ENCODE measurements at regions not wholly inside any gene's neighbourhood (a gene's known extent, or its start where the extent isn't known, plus 50 kb on each side); places are given as distances from the start of the nearest gene placed in this dataset.

- no peak overlapping the region for H3K4me3 ChIP-seq (ENCODE audit: low read depth, low read length)
- Mint-ChIP-seq H3K27ac (ENCODE audit: unreplicated experiment) (no peak overlapping the region), H3K4me1 (ENCODE audit: low read depth, unreplicated experiment) (no peaks in the 10 kb centered on the region), H3K4me3 (ENCODE audit: unreplicated experiment) (peak overlapping the region; percentile 40), H3K9me3 (ENCODE audit: unreplicated experiment) (no peaks in the 10 kb centered on the region), H3K36me3 (ENCODE audit: insufficient read depth, unreplicated experiment) (no peaks in the 10 kb centered on the region), H3K27me3 (ENCODE audit: insufficient read depth, unreplicated experiment) (peaks cover 18% of the 10 kb centered on the region)
- POLR2A ChIA-PET = no interaction called here
- H3K36me3 ChIP-seq (ENCODE audit: control insufficient read depth, insufficient read depth, low read length) = no peaks in the 10 kb centered on the region
- BruUV-seq (replicated peaks) = no TSS peak
- intact Hi-C loops (cut with micrococcal nuclease; ENCODE audit: unreplicated experiment) = no loop called here
- TF ChIP-seq CTCF (IDR thresholded peaks at IDR 0.05; ENCODE audit: insufficient read depth in 1 of 2, low read depth in 1 of 2, low read length in 1 of 2, severe bottlenecking in 1 of 2, unreplicated experiment in 1 of 2) = no peak
- peak in 1 of 2 experiments; percentile 43 for DNase-seq
- CTCF ChIA-PET = interaction anchor here (0.6 to 1.1 kb wide), 3 partner anchors 8 to 72 kb away, joined by 3 to 4 read pairs (median 3); no protein-coding TSS in a partner anchor
- no peaks in the 10 kb centered on the region for H3K4me1 ChIP-seq
- no peaks in the 10 kb centered on the region for H3K9me3 ChIP-seq
- H3K27me3 ChIP-seq (replicated peaks; ENCODE audit: control insufficient read depth, insufficient read depth, low read length) = no peaks in the 10 kb centered on the region
Observed at GRCh38 chr5:1652873-1653697, 129.3 kb upstream of the LPCAT1 start.

- intact Hi-C loops (cut with micrococcal nuclease; ENCODE audit: unreplicated experiment) = no loop called here
- Histone ChIP-seq H3K27me3 (replicated peaks; ENCODE audit: control insufficient read depth, insufficient read depth, low read length) (no peaks in the 10 kb centered on the region), H3K9me3 (no peaks in the 10 kb centered on the region), H3K4me1 (no peaks in the 10 kb centered on the region), H3K36me3 (ENCODE audit: control insufficient read depth, insufficient read depth, low read length) (no peaks in the 10 kb centered on the region), H3K4me3 (ENCODE audit: low read depth, low read length) (no peak overlapping the region)
- DNase-seq = no peak
- Mint-ChIP-seq H3K27ac (ENCODE audit: unreplicated experiment) (no peak overlapping the region), H3K4me3 (ENCODE audit: unreplicated experiment) (no peak overlapping the region), H3K4me1 (ENCODE audit: low read depth, unreplicated experiment) (no peaks in the 10 kb centered on the region), H3K9me3 (ENCODE audit: unreplicated experiment) (no peaks in the 10 kb centered on the region), H3K36me3 (ENCODE audit: insufficient read depth, unreplicated experiment) (no peaks in the 10 kb centered on the region), H3K27me3 (ENCODE audit: insufficient read depth, unreplicated experiment) (peaks cover 13% of the 10 kb centered on the region)
- POLR2A ChIA-PET = no interaction called here
- BruUV-seq (replicated peaks) = no TSS peak
- TF ChIP-seq CTCF (IDR thresholded peaks at IDR 0.05; ENCODE audit: insufficient read depth in 1 of 2, low read depth in 1 of 2, low read length in 1 of 2, severe bottlenecking in 1 of 2, unreplicated experiment in 1 of 2) = no peak
- CTCF ChIA-PET = interaction anchor here (0.6 to 0.8 kb wide), 2 partner anchors 7 to 9 kb away, joined by 3 read pairs; no protein-coding TSS in a partner anchor
Observed at GRCh38 chr5:1651971-1652872, 128.5 kb upstream of the LPCAT1 start.

- POLR2A ChIA-PET = no interaction called here
- no peak for DNase-seq
- H3K9me3 ChIP-seq = no peaks in the 10 kb centered on the region
- no peak overlapping the region for H3K4me3 Mint-ChIP-seq (ENCODE audit: unreplicated experiment)
- H3K4me1 Mint-ChIP-seq (ENCODE audit: low read depth, unreplicated experiment) = no peaks in the 10 kb centered on the region
- intact Hi-C loops (cut with micrococcal nuclease; ENCODE audit: unreplicated experiment) = no loop called here
- no peaks in the 10 kb centered on the region for H3K9me3 Mint-ChIP-seq (ENCODE audit: unreplicated experiment)
- H3K27me3 ChIP-seq (replicated peaks; ENCODE audit: control insufficient read depth, insufficient read depth, low read length) = no peaks in the 10 kb centered on the region
- no peak overlapping the region for H3K27ac Mint-ChIP-seq (ENCODE audit: unreplicated experiment)
- H3K4me3 ChIP-seq (ENCODE audit: low read depth, low read length) = no peak overlapping the region
- BruUV-seq (replicated peaks) = no TSS peak
- peaks cover 7% of the 10 kb centered on the region for H3K27me3 Mint-ChIP-seq (ENCODE audit: insufficient read depth, unreplicated experiment)
- no peaks in the 10 kb centered on the region for H3K36me3 Mint-ChIP-seq (ENCODE audit: insufficient read depth, unreplicated experiment)
- no peaks in the 10 kb centered on the region for H3K36me3 ChIP-seq (ENCODE audit: control insufficient read depth, insufficient read depth, low read length)
- H3K4me1 ChIP-seq = no peaks in the 10 kb centered on the region
- no peak for TF ChIP-seq CTCF (IDR thresholded peaks at IDR 0.05; ENCODE audit: insufficient read depth in 1 of 2, low read depth in 1 of 2, low read length in 1 of 2, severe bottlenecking in 1 of 2, unreplicated experiment in 1 of 2)
- CTCF ChIA-PET = no interaction called here
Observed at GRCh38 chr5:1651250-1651649, 127.5 kb upstream of the LPCAT1 start.
